ENCODE measurements at regions not wholly inside any gene's neighbourhood (a gene's known extent, or its start where the extent isn't known, plus 50 kb on each side); places are given as distances from the start of the nearest gene placed in this dataset.

DNA sequence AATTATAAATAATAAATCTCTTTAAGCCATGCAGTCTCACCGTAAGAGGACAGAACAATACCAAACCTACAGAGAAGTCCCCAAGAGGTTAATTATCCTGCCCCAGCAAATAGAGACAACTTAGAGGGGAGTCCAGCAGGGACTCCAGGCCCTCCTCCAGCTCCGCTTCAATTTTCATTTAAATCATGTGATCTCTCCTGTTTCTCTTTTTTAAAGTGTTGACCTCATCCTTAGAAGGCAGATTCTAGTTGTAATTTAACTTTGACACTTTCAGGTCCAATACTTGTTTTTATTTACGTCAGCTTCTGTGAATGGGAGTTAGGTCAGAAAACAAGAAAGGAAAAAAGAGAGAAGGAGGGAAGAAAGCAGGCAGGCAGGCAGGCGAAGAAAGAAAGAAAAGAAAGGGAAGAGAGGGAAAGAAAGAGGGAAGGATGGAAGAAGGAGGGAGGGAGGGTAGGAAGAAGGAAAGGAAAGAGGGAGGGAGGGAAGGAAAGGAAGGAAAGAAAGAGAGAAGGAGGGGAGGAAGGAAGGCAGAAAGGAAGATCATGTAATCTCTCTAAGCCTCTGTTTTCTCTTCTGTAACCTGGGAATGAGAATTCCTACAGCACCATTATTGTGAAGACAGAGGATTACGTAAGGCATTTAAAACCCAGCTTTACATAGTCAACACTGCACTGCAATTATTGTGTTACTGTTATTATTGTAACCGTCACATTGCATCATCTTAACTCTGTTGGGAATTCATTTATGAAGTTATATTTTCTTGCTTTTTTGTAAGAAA, 227.7 kb downstream of the SKIDA1 start:
- TF ChIP-seq, protein P1, sequence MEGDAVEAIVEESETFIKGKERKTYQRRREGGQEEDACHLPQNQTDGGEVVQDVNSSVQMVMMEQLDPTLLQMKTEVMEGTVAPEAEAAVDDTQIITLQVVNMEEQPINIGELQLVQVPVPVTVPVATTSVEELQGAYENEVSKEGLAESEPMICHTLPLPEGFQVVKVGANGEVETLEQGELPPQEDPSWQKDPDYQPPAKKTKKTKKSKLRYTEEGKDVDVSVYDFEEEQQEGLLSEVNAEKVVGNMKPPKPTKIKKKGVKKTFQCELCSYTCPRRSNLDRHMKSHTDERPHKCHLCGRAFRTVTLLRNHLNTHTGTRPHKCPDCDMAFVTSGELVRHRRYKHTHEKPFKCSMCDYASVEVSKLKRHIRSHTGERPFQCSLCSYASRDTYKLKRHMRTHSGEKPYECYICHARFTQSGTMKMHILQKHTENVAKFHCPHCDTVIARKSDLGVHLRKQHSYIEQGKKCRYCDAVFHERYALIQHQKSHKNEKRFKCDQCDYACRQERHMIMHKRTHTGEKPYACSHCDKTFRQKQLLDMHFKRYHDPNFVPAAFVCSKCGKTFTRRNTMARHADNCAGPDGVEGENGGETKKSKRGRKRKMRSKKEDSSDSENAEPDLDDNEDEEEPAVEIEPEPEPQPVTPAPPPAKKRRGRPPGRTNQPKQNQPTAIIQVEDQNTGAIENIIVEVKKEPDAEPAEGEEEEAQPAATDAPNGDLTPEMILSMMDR (IDR thresholded peaks at IDR 0.05) = no peak
- TF ChIP-seq POLR2A (IDR thresholded peaks at IDR 0.05) = no peak
- no peak for TF ChIP-seq POLR2AphosphoS5 (IDR thresholded peaks at IDR 0.05)
- TF ChIP-seq EP300 (IDR thresholded peaks at IDR 0.05) = no peak

Measured in stomach (tissue), 4 donors.